Activated B cell treated with CpG ODN at 0.5 μM for 24 hours (primary cell): ENCODE measurements at regions not wholly inside any gene's neighbourhood (a gene's known extent, or its start where the extent isn't known, plus 50 kb on each side); places are given as distances from the start of the nearest gene placed in this dataset.

Experiments used
- ATAC-seq: fragments of 200-7000 bp; cut with Tn5 transposase; one replicate; pipeline ENCODE4 v1.10.0; 2021; ENCODE audit warnings: low read depth, mild to moderate bottlenecking, moderate library complexity
- CTCF ChIA-PET: fragments of 350-600 bp; sonication (Branson Sonifier 250); formaldehyde crosslinking; loops from one replicate; lab custom pipeline; 2021; ENCODE audit warnings: antibody characterized with exemption; lab: Charles Lee
- POLR2A ChIA-PET: fragments of 350-600 bp; sonication (Branson Sonifier 250); formaldehyde crosslinking; loops from one replicate; lab custom pipeline; 2021; ENCODE audit warnings: antibody characterized with exemption; lab: Charles Lee
- DNase-seq: peaks from one replicate; pipeline ENCODE4 v3.0.0; 2022
- H3K27ac Mint-ChIP-seq: one replicate; pipeline ENCODE4 v1.8.0; 2020; ENCODE audit warnings: mixed read lengths
- H3K27me3 Mint-ChIP-seq: one replicate; pipeline ENCODE4 v1.8.0; 2021; ENCODE audit warnings: mixed read lengths
- H3K36me3 Mint-ChIP-seq: one replicate; pipeline ENCODE4 v1.8.0; 2021; ENCODE audit warnings: low read depth, mixed read lengths
- H3K4me1 Mint-ChIP-seq: one replicate; pipeline ENCODE4 v1.8.0; 2021; ENCODE audit warnings: mixed read lengths
- H3K4me3 Mint-ChIP-seq: one replicate; pipeline ENCODE4 v1.8.0; 2020; ENCODE audit warnings: mild to moderate bottlenecking, mixed read lengths
- H3K9me3 Mint-ChIP-seq: one replicate; pipeline ENCODE4 v1.8.0; 2020; ENCODE audit warnings: mixed read lengths
- CTCF ChIP-seq: fragments of 200-600 bp; IDR thresholded peaks from one replicate; pipeline ENCODE4 v1.8.0; 2022; ENCODE audit warnings: antibody characterized with exemption, mild to moderate bottlenecking
- intact Hi-C: fragments of 100-400 bp; cut with micrococcal nuclease; formaldehyde crosslinking; loops from one replicate; pipeline ENCODE4 v1.15.1; 2024

- ChIA-PET CTCF (no interaction called here), POLR2A (no interaction called here)
- no peaks in the 10 kb centered on the region for H3K4me1 Mint-ChIP-seq
- ATAC-seq (no peak), DNase-seq (no peak)
- H3K27me3 Mint-ChIP-seq: no peaks in the 10 kb centered on the region
- intact Hi-C loops: no loop called here
- no peak overlapping the region for H3K27ac Mint-ChIP-seq
- H3K36me3 Mint-ChIP-seq: no peaks in the 10 kb centered on the region
- no peaks in the 10 kb centered on the region for H3K9me3 Mint-ChIP-seq
- TF ChIP-seq CTCF: no peak
- H3K4me3 Mint-ChIP-seq: no peak overlapping the region
These were observed 465.8 kb upstream of the SYT1 start for GRCh38 chr12:78398750-78399149.

- TF ChIP-seq CTCF: no peak
- H3K4me3 Mint-ChIP-seq: no peak overlapping the region
- CTCF ChIA-PET: no interaction called here
- no peak for DNase-seq
- no peak for ATAC-seq
- H3K9me3 Mint-ChIP-seq: no peaks in the 10 kb centered on the region
- H3K36me3 Mint-ChIP-seq: no peaks in the 10 kb centered on the region
- POLR2A ChIA-PET: no interaction called here
- no peaks in the 10 kb centered on the region for H3K27me3 Mint-ChIP-seq
- intact Hi-C loops: no loop called here
- no peaks in the 10 kb centered on the region for H3K4me1 Mint-ChIP-seq
- H3K27ac Mint-ChIP-seq: no peak overlapping the region
These were observed 462.0 kb upstream of the SYT1 start for GRCh38 chr12:78402366-78403134.

GRCh38 chr12:78403136-78403535 is 461.4 kb upstream of the SYT1 start:
- intact Hi-C loops: no loop called here
- ChIA-PET POLR2A (no interaction called here), CTCF (no interaction called here)
- Mint-ChIP-seq H3K36me3 (no peaks in the 10 kb centered on the region), H3K4me1 (no peaks in the 10 kb centered on the region), H3K9me3 (no peaks in the 10 kb centered on the region), H3K27ac (no peak overlapping the region), H3K27me3 (no peaks in the 10 kb centered on the region), H3K4me3 (no peak overlapping the region)
- no peak for DNase-seq
- no peak for TF ChIP-seq CTCF
- no peak for ATAC-seq

- ATAC-seq: no peak
- no peak for TF ChIP-seq CTCF
- Mint-ChIP-seq H3K27ac (no peak overlapping the region), H3K4me1 (no peaks in the 10 kb centered on the region), H3K36me3 (no peaks in the 10 kb centered on the region), H3K9me3 (no peaks in the 10 kb centered on the region), H3K4me3 (no peak overlapping the region), H3K27me3 (no peaks in the 10 kb centered on the region)
- DNase-seq: no peak
- intact Hi-C loops: no loop called here
- ChIA-PET CTCF (no interaction called here), POLR2A (no interaction called here)
These were observed 460.9 kb upstream of the SYT1 start for GRCh38 chr12:78403681-78404080.

GRCh38 chr12:78406213-78406612 is 458.4 kb upstream of the SYT1 start:
- Mint-ChIP-seq H3K36me3 (no peaks in the 10 kb centered on the region), H3K4me3 (no peak overlapping the region), H3K27ac (no peak overlapping the region), H3K9me3 (no peaks in the 10 kb centered on the region), H3K4me1 (no peaks in the 10 kb centered on the region), H3K27me3 (no peaks in the 10 kb centered on the region)
- DNase-seq (no peak), ATAC-seq (no peak)
- ChIA-PET CTCF (no interaction called here), POLR2A (no interaction called here)
- intact Hi-C loops: no loop called here
- no peak for TF ChIP-seq CTCF
